ENCODE measurements at regions not wholly inside any gene's neighbourhood (a gene's known extent, or its start where the extent isn't known, plus 50 kb on each side); places are given as distances from the start of the nearest gene placed in this dataset.

GRCh38 chr11:30665067-30665466, 78.9 kb upstream of the MPPED2 start:
- Histone ChIP-seq H3K36me3 (replicated peaks; ENCODE audit: insufficient read depth, low read length) (no peaks in the 10 kb centered on the region), H3K4me3 (ENCODE audit: low read length) (no peak overlapping the region), H4K20me1 (ENCODE audit: insufficient read depth, low read length) (no peaks in the 10 kb centered on the region), H3K4me2 (ENCODE audit: low read depth, low read length) (no peak overlapping the region), H3K9me3 (replicated peaks; ENCODE audit: insufficient read depth, low read length) (no peaks in the 10 kb centered on the region), H3F3A (ENCODE audit: insufficient read depth, low read length) (no peaks in the 10 kb centered on the region), H3K79me2 (ENCODE audit: low read length) (no peaks in the 10 kb centered on the region), H2AFZ (ENCODE audit: low read length) (no peak overlapping the region), H3K4me1 (ENCODE audit: low read length) (no peaks in the 10 kb centered on the region), H3K27ac (ENCODE audit: low read length) (no peak overlapping the region), H3K9me2 (replicated peaks; ENCODE audit: insufficient read depth, low read length) (no peaks in the 10 kb centered on the region), H3K27me3 (replicated peaks; ENCODE audit: insufficient read depth, low read length) (no peaks in the 10 kb centered on the region), H3K9ac (ENCODE audit: low read length) (no peak overlapping the region)
- TF ChIP-seq, protein P1, sequence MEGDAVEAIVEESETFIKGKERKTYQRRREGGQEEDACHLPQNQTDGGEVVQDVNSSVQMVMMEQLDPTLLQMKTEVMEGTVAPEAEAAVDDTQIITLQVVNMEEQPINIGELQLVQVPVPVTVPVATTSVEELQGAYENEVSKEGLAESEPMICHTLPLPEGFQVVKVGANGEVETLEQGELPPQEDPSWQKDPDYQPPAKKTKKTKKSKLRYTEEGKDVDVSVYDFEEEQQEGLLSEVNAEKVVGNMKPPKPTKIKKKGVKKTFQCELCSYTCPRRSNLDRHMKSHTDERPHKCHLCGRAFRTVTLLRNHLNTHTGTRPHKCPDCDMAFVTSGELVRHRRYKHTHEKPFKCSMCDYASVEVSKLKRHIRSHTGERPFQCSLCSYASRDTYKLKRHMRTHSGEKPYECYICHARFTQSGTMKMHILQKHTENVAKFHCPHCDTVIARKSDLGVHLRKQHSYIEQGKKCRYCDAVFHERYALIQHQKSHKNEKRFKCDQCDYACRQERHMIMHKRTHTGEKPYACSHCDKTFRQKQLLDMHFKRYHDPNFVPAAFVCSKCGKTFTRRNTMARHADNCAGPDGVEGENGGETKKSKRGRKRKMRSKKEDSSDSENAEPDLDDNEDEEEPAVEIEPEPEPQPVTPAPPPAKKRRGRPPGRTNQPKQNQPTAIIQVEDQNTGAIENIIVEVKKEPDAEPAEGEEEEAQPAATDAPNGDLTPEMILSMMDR (IDR thresholded peaks at IDR 0.05; ENCODE audit: low read length), result no peak
- no peak for TF ChIP-seq EZH2phosphoT487 (IDR thresholded peaks at IDR 0.05; ENCODE audit: low read length)
- no peak for DNase-seq

DNA sequence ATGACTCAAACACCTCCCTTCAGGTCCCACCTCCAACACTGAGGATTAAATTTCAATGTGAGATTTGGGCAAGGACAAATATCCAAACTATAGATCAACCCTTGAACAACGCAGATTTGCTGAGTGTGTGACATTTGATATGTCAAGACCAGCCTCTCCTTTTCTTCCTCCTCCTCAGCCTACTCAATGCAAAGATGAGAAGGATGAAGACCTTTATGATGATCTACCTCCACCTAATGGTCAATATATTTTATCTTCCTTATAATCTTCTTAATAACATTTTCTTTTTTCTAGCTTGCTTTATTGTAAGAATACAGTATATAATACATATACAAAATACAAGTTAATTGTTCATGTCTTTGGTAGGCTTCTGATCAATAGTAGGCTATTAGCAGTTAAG, 67.5 kb upstream of the MPPED2 start:
- no peaks in the 10 kb centered on the region for H4K20me1 ChIP-seq (ENCODE audit: insufficient read depth, low read length)
- H3K4me2 ChIP-seq (ENCODE audit: low read depth, low read length), result no peak overlapping the region
- no peaks in the 10 kb centered on the region for H3K79me2 ChIP-seq (ENCODE audit: low read length)
- no peak overlapping the region for H3K27ac ChIP-seq (ENCODE audit: low read length)
- H3K4me3 ChIP-seq (ENCODE audit: low read length), result no peak overlapping the region
- peak; percentile 30 for DNase-seq
- H3K9me3 ChIP-seq (replicated peaks; ENCODE audit: insufficient read depth, low read length), result no peaks in the 10 kb centered on the region
- no peaks in the 10 kb centered on the region for H3K9me2 ChIP-seq (replicated peaks; ENCODE audit: insufficient read depth, low read length)
- no peaks in the 10 kb centered on the region for H3K4me1 ChIP-seq (ENCODE audit: low read length)
- H3K9ac ChIP-seq (ENCODE audit: low read length), result no peak overlapping the region
- no peaks in the 10 kb centered on the region for H3K36me3 ChIP-seq (replicated peaks; ENCODE audit: insufficient read depth, low read length)
- H2AFZ ChIP-seq (ENCODE audit: low read length), result no peak overlapping the region
- no peak for TF ChIP-seq EZH2phosphoT487 (IDR thresholded peaks at IDR 0.05; ENCODE audit: low read length)
- TF ChIP-seq, protein P1 (IDR thresholded peaks at IDR 0.05; ENCODE audit: low read length), result no peak
- TF ChIP-seq EZH2 (optimal IDR thresholded peaks at IDR 0.05; ENCODE audit: low read depth, low read length), result no peak
- H3F3A ChIP-seq (ENCODE audit: insufficient read depth, low read length), result no peaks in the 10 kb centered on the region
- H3K27me3 ChIP-seq (replicated peaks; ENCODE audit: insufficient read depth, low read length), result no peaks in the 10 kb centered on the region

- no peaks in the 10 kb centered on the region for H3K9me2 ChIP-seq (replicated peaks; ENCODE audit: insufficient read depth, low read length)
- H3K9ac ChIP-seq (ENCODE audit: low read length), result no peak overlapping the region
- no peaks in the 10 kb centered on the region for H3K9me3 ChIP-seq (replicated peaks; ENCODE audit: insufficient read depth, low read length)
- no peaks in the 10 kb centered on the region for H3F3A ChIP-seq (ENCODE audit: insufficient read depth, low read length)
- no peaks in the 10 kb centered on the region for H4K20me1 ChIP-seq (ENCODE audit: insufficient read depth, low read length)
- no peaks in the 10 kb centered on the region for H3K27me3 ChIP-seq (replicated peaks; ENCODE audit: insufficient read depth, low read length)
- no peak overlapping the region for H3K4me3 ChIP-seq (ENCODE audit: low read length)
- no peak overlapping the region for H3K4me2 ChIP-seq (ENCODE audit: low read depth, low read length)
- H3K79me2 ChIP-seq (ENCODE audit: low read length), result no peaks in the 10 kb centered on the region
- no peak overlapping the region for H3K27ac ChIP-seq (ENCODE audit: low read length)
- DNase-seq, result no peak
- no peak overlapping the region for H2AFZ ChIP-seq (ENCODE audit: low read length)
- no peak for TF ChIP-seq EZH2phosphoT487 (IDR thresholded peaks at IDR 0.05; ENCODE audit: low read length)
- TF ChIP-seq EZH2 (optimal IDR thresholded peaks at IDR 0.05; ENCODE audit: low read depth, low read length), result no peak
- TF ChIP-seq, protein P1 (IDR thresholded peaks at IDR 0.05; ENCODE audit: low read length), result no peak
- H3K36me3 ChIP-seq (replicated peaks; ENCODE audit: insufficient read depth, low read length), result no peaks in the 10 kb centered on the region
- no peaks in the 10 kb centered on the region for H3K4me1 ChIP-seq (ENCODE audit: low read length)
These were observed 66.6 kb upstream of the MPPED2 start for GRCh38 chr11:30652801-30653200.

All from MM.1S (cell line).